ENCODE measurements at regions not wholly inside any gene's neighbourhood (a gene's known extent, or its start where the extent isn't known, plus 50 kb on each side); places are given as distances from the start of the nearest gene placed in this dataset.

- TF ChIP-seq CTCF (conservative IDR thresholded peaks at IDR 0.05) = no peak
- no peaks in the 10 kb centered on the region for H3K27me3 Mint-ChIP-seq (ENCODE audit: low read depth)
- Histone ChIP-seq H3T11ph (ENCODE audit: low read length) (no peak overlapping the region), H4K5ac (ENCODE audit: insufficient read length, low read depth, low read length) (no peak overlapping the region), H3K4ac (ENCODE audit: low read depth, low read length) (no peak overlapping the region), H2BK12ac (ENCODE audit: insufficient read length, low read depth, low read length) (no peak overlapping the region), H2AFZ (ENCODE audit: low read length) (no peak overlapping the region), H3K27me3 (ENCODE audit: insufficient read depth, low read length) (no peaks in the 10 kb centered on the region), H2AK5ac (ENCODE audit: insufficient read length, low read length) (no peak overlapping the region), H3K14ac (ENCODE audit: insufficient read depth, low read length) (no peak overlapping the region), H3K4me2 (ENCODE audit: insufficient read depth, insufficient read length, low read length) (no peak overlapping the region), H2BK15ac (ENCODE audit: low read depth, low read length) (no peak overlapping the region), H3K56ac (ENCODE audit: insufficient read length, low read depth, low read length) (no peak overlapping the region), H3K79me2 (ENCODE audit: insufficient read depth, low read length) (no peaks in the 10 kb centered on the region), H2BK20ac (ENCODE audit: low read depth, low read length, poor library complexity, severe bottlenecking) (no peak overlapping the region), H3K79me1 (ENCODE audit: insufficient read depth, low read depth, low read length, poor library complexity, severe bottlenecking) (no peaks in the 10 kb centered on the region), H3K23ac (ENCODE audit: insufficient read length, low read depth, low read length) (no peak overlapping the region), H2BK5ac (ENCODE audit: insufficient read length, low read length) (no peak overlapping the region), H4K20me1 (ENCODE audit: control insufficient read depth, insufficient read depth, insufficient read length) (no peaks in the 10 kb centered on the region), H3K4me1 (ENCODE audit: insufficient read depth, low read length) (no peaks in the 10 kb centered on the region; the same call in 1 of the 2 replicates), H4K8ac (replicated peaks; ENCODE audit: insufficient read length, low read depth, low read length) (no peak overlapping the region), H4K91ac (ENCODE audit: insufficient read length, low read depth, low read length) (no peak overlapping the region), H3K9ac (ENCODE audit: extremely low read depth, insufficient read length, low read length) (no peak overlapping the region), H3K23me2 (ENCODE audit: insufficient read length, low read depth, low read length, poor library complexity, severe bottlenecking) (no peaks in the 10 kb centered on the region), H3K9me3 (ENCODE audit: control insufficient read depth, low read depth, low read length) (no peaks in the 10 kb centered on the region), H2BK120ac (ENCODE audit: low read depth, low read length, poor library complexity, severe bottlenecking) (no peak overlapping the region), H3K27ac (ENCODE audit: insufficient read length, low read depth, low read length) (no peak overlapping the region), H3K18ac (ENCODE audit: insufficient read length, low read depth, low read length) (no peak overlapping the region)
- DNase-seq = no peak
- WGBS (ENCODE audit: extremely low coverage, insufficient read length, low lambda C conversion rate) = no CpG with 5 or more reads among the region's 2 CpGs
- H3K9me3 Mint-ChIP-seq = no peaks in the 10 kb centered on the region; a peak in 1 of 5 replicates
- peak overlapping the region in 2 of 3 experiments; percentile 50 to 61; a peak in 2 of 7 replicates for H3K27ac Mint-ChIP-seq
- peaks cover 10 to 15% of the 10 kb centered on the region in 2 experiments for H3K4me1 Mint-ChIP-seq
- no peaks in the 10 kb centered on the region for H3K36me3 Mint-ChIP-seq (ENCODE audit: insufficient read depth in 1 of 3, low read depth in 3 of 3)
- no peak overlapping the region for H3K4me3 Mint-ChIP-seq
These were observed 134.4 kb upstream of the GRIP1 start for GRCh38 chr12:66813137-66813892.
